HUES64 (cell line): ENCODE measurements at regions not wholly inside any gene's neighbourhood (a gene's known extent, or its start where the extent isn't known, plus 50 kb on each side); places are given as distances from the start of the nearest gene placed in this dataset.

ENCODE experiments used
- H3K27ac ChIP-seq: 2 replicates; pipeline ENCODE4 v1.7.0; 2013; ENCODE audit warnings: low read depth, low read length, inconsistent platforms
- H3K27me3 ChIP-seq: 2 replicates; pipeline ENCODE4 v1.6.1; 2013; ENCODE audit warnings: mild to moderate bottlenecking, low read length; ENCODE audit not compliant: insufficient read depth
- H3K36me3 ChIP-seq: 2 replicates; pipeline ENCODE4 v1.6.1; 2013; ENCODE audit warnings: mild to moderate bottlenecking, low read length; ENCODE audit not compliant: insufficient read depth
- H3K4me1 ChIP-seq: 2 replicates; pipeline ENCODE4 v1.6.1; 2013; ENCODE audit warnings: mild to moderate bottlenecking, low read length, moderate library complexity; ENCODE audit not compliant: insufficient read depth
- H3K4me3 ChIP-seq: 2 replicates; pipeline ENCODE4 v1.5.1; 2013; ENCODE audit warnings: mild to moderate bottlenecking, low read length, moderate library complexity
- H3K9ac ChIP-seq: 2 replicates; pipeline ENCODE4 v1.6.1; 2013; ENCODE audit warnings: mild to moderate bottlenecking, low read depth, low read length
- H3K9me3 ChIP-seq: 2 replicates; pipeline ENCODE4 v1.6.1; 2013; ENCODE audit warnings: low read depth, low read length; ENCODE audit not compliant: insufficient read depth
- WGBS: fragments of 150-250, 120-280 bp; methylation state at CpG from one replicate; pipeline ENCODE4 v1.1.7; 2013; ENCODE audit warnings: missing lambda C conversion rate; 5-methylcytosine and 5-hydroxymethylcytosine counted together

DNA sequence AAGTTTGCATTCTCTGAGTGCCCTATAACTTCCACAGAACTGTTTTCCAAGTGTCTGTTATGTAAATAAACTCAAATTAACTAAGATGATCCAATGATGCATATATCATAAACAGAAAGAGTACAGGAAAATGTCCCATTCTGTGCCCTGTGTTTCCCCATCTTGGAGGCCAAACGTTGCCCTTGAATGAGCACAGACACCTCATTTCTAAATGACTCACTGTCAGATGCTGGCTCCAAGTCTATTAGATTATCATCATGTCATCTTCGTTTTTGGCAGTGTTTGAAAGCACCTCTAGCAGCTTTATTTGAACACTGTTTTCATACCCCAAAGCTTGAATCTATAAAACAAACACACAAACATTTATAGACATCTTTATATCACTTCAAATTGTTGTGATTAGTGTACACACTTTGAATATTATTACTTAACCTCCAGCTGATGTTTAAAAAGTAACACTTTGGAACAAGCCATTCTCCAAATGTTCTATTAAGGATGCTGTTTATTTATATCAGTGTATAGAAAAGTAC is 424.2 kb downstream of the NOVA1 start:
- H3K9me3 ChIP-seq, result no peaks in the 10 kb centered on the region
- H3K36me3 ChIP-seq, result no peaks in the 10 kb centered on the region
- H3K9ac ChIP-seq, result no peak overlapping the region
- H3K27ac ChIP-seq, result no peak overlapping the region
- H3K4me3 ChIP-seq, result no peak overlapping the region
- 80% methylated on average over 2 of the region's 2 CpGs for WGBS
- no peaks in the 10 kb centered on the region for H3K4me1 ChIP-seq
- H3K27me3 ChIP-seq, result no peaks in the 10 kb centered on the region

DNA sequence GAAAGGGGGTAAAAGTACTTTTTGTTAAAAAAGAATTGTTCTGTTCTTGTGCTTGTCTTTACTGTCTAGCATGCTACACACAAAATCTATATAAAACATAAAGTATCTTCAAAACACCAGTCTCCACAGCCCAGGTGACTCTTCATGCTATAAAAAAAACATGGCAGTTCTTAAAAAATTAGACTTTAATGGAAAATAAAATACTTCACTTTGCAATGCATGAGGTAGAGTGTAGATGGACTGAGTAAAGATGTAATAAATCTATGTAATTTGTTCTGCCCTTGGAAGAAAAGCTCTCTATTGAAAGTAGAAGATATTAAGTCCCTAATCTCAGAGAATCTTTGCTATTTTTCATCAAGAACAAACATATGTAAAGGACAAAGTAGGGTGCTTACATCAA is 425.4 kb downstream of the NOVA1 start:
- H3K9ac ChIP-seq, result no peak overlapping the region
- H3K4me3 ChIP-seq, result no peak overlapping the region
- no peaks in the 10 kb centered on the region for H3K4me1 ChIP-seq
- no peaks in the 10 kb centered on the region for H3K27me3 ChIP-seq
- H3K36me3 ChIP-seq, result no peaks in the 10 kb centered on the region
- no peak overlapping the region for H3K27ac ChIP-seq
- H3K9me3 ChIP-seq, result no peaks in the 10 kb centered on the region

DNA sequence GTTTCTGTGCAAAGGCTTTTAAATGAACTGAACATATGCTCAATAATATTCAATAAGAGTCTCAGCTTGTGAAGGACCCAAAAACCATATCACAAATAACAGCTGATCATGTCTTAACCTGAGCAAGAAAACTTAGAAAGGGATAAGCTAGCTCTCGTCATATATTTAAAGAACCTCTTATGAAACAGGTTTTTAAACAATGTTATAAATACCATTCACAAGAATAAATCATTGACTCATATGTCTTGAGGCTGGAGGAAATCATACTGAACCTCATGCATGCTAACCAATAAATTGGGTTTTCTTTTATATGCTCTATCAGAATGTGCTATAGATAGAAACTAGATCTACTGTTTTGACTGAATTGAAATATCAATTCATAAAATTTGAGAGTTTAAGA is 426.9 kb downstream of the NOVA1 start:
- WGBS, result no CpG with 5 or more reads among the region's 1 CpG
- Histone ChIP-seq H3K36me3 (no peaks in the 10 kb centered on the region), H3K27me3 (no peaks in the 10 kb centered on the region), H3K4me3 (no peak overlapping the region), H3K27ac (no peak overlapping the region), H3K9me3 (no peaks in the 10 kb centered on the region), H3K4me1 (no peaks in the 10 kb centered on the region), H3K9ac (no peak overlapping the region)

DNA sequence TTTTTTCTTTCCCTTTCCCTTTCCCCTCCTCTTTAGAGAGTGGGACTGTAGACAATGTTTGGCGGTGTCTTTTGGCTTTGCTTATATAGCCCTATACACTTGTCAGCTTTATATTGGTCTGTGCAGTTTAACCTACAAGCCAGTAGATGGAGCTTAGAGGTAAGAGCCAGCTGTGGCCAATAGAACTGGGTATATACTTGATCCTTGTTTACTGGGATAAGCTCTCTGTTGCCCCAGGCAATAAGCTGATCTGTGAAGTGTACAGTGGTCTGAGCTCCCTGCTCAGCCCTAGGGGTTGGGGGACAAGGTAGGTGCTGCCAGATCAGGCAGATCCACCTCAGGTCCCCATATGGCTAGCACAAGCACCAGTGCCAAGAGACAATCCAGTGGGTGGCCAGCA is 434.1 kb downstream of the NOVA1 start:
- H3K4me3 ChIP-seq, result no peak overlapping the region
- H3K4me1 ChIP-seq, result no peaks in the 10 kb centered on the region
- H3K27me3 ChIP-seq, result no peaks in the 10 kb centered on the region
- H3K9ac ChIP-seq, result no peak overlapping the region
- H3K36me3 ChIP-seq, result no peaks in the 10 kb centered on the region
- H3K9me3 ChIP-seq, result no peaks in the 10 kb centered on the region
- WGBS, result no CpG with 5 or more reads among the region's 1 CpG
- no peak overlapping the region for H3K27ac ChIP-seq

DNA sequence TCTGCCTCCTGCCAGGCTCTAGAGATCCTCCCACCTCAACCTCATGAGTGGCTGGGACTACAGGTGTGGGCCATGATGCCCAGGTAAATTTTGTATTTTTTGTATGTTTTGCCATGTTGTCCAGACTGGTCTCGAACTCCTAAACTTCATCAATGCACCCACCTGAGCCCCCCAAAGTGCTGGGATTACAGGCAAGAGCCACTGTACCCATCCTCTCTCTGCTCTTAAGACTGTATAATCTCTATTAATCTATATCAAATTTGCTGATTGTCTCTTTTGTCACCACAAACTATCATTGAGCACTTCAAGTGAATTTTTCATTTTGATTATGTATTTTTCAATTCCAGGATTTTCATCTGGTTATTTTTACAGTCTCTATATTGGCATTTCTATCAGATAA is 440.3 kb downstream of the NOVA1 start:
- Histone ChIP-seq H3K4me3 (no peak overlapping the region), H3K9ac (no peak overlapping the region), H3K4me1 (no peaks in the 10 kb centered on the region), H3K36me3 (no peaks in the 10 kb centered on the region), H3K27me3 (no peaks in the 10 kb centered on the region), H3K27ac (no peak overlapping the region), H3K9me3 (no peaks in the 10 kb centered on the region)
- WGBS, result 100% methylated on average over 1 of the region's 1 CpG

DNA sequence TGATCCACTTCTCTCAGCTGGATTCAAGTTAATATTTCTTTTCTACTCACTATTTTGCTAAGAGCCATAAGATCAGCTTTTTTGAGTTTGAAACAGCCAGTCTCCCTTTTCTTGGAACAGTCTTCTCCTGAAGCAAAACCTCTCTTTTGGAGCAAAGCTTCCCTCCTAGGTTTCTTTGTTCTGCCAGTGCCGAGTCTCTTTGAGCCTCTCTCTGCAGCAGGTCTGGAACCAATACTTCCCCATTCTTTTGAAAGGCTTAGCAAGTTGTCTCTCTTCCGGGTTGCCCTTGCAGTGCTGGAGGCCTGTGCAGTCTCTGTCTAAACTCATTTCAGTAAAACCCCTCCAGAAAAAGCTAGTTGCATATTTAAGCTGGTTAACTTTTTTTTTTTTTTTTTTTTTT is 454.8 kb downstream of the NOVA1 start:
- Histone ChIP-seq H3K27ac (no peak overlapping the region), H3K4me1 (peaks cover 10% of the 10 kb centered on the region; the same call in 1 of the 2 replicates), H3K36me3 (no peaks in the 10 kb centered on the region), H3K9ac (no peak overlapping the region), H3K9me3 (no peaks in the 10 kb centered on the region), H3K4me3 (no peak overlapping the region), H3K27me3 (no peaks in the 10 kb centered on the region)
- WGBS, result 66% methylated on average over 2 of the region's 2 CpGs

DNA sequence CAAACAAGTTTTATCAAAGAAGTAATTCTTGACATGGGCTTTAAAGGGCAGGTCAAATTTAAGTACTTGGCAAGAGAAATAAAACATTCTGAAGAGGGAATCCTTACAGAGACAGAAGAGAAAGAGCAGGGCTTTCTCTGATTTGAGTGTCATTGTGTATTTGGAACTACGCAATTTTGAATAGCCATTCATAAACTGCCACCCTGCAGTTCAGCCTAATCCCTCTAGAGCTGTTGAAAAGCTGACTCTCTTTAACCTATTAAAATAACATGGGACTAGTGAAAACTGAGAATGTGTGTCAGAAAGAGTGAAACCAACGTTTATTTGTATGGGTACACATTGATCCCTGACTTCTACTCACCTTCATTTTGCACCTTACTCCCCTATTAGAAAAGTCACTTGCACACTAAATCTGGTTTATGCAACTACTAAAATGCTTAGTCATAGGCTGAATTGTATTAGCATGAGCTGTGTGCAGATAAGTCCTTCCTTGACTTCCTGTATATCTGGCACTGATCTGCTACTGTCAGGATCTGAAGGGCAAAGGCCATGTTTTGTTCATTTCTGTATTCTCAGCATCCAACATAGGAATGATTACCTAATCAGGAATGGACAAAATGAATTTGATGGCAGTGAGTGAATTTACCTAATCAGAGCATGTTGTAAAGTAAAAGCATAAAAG is 458.9 kb downstream of the NOVA1 start:
- Histone ChIP-seq H3K9ac (no peak overlapping the region), H3K9me3 (peaks cover 7% of the 10 kb centered on the region), H3K27me3 (no peaks in the 10 kb centered on the region), H3K36me3 (no peaks in the 10 kb centered on the region), H3K27ac (no peak overlapping the region), H3K4me3 (no peak overlapping the region), H3K4me1 (peaks cover 10% of the 10 kb centered on the region; the same call in 1 of the 2 replicates)
- 43% methylated on average over 1 of the region's 2 CpGs for WGBS

DNA sequence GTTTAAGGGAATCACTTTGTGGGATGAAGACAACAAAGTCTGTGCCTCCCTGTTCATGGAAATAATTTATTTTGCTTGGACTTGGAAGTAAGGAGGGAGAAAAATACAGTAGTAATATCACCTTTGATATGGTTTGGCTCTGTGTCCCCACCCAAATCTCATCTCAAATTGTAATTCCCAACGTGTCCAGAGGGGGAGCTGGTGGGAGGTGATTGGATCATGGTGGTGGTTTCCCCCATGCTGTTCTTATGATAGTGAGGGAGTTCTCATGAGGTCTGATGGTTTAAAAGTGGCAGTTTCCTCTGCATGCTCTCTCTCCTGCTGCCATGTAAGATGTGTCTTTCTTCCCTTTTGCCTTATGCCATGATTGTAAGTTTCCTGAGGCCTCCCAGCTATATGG is 460.7 kb downstream of the NOVA1 start:
- Histone ChIP-seq H3K9me3 (peaks cover 7% of the 10 kb centered on the region), H3K9ac (no peak overlapping the region), H3K4me3 (no peak overlapping the region), H3K4me1 (peaks cover 8% of the 10 kb centered on the region; the same call in 1 of the 2 replicates), H3K36me3 (no peaks in the 10 kb centered on the region), H3K27ac (no peak overlapping the region), H3K27me3 (no peaks in the 10 kb centered on the region)
- WGBS, result 90% methylated on average over 1 of the region's 1 CpG

DNA sequence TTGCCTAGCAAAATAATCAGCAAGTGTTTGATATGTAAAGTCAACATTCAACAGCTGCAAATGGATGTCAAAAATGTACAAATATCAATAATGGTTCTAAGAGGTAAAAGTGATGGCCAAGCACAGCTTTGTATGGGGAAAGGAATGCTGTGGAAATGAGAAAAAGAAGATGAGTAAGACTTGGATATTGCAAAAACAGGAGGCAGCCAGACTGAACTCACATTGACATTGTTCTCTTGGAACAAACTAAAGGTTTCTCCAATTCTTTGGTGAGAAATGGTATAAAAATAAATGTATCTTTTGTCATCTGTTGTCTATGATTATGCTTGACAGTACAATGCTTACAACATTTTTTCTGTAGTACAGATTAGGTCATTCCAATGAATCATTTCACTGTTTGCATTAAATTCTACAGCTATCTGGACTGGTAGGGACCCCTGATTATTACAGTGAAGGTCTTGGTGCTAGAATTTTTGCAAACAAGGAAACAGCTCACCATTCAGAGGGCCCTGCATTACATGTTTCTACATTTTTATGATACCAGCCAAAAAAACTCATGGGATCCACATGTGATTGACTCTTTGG is 465.7 kb downstream of the NOVA1 start:
- peaks cover 16% of the 10 kb centered on the region for H3K4me1 ChIP-seq
- H3K27ac ChIP-seq, result no peak overlapping the region
- no peaks in the 10 kb centered on the region for H3K27me3 ChIP-seq
- H3K9me3 ChIP-seq, result peaks cover 4% of the 10 kb centered on the region
- no peaks in the 10 kb centered on the region for H3K36me3 ChIP-seq
- H3K9ac ChIP-seq, result no peak overlapping the region
- H3K4me3 ChIP-seq, result no peak overlapping the region

DNA sequence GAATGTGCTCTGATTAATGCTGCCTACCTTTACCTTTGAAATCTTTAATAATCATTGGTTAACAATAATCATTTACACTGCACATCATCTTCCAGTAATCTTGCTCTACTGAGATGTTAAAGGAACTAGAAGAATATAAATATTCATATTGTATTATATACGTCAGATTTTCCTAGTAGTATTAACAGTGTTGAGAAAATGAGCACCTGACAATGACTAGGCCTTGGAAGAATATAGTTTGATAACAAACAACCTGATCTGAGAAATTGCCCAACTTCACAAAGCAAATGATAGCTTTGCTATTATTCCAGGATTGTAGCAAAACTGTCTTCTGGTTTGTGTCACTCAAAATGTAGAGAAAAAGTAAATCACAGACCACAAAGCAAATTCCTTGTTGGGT is 467.1 kb downstream of the NOVA1 start:
- no peaks in the 10 kb centered on the region for H3K36me3 ChIP-seq
- no peak overlapping the region for H3K27ac ChIP-seq
- no peak overlapping the region for H3K4me3 ChIP-seq
- H3K9ac ChIP-seq, result no peak overlapping the region
- peaks cover 16% of the 10 kb centered on the region for H3K4me1 ChIP-seq
- no peaks in the 10 kb centered on the region for H3K9me3 ChIP-seq
- H3K27me3 ChIP-seq, result no peaks in the 10 kb centered on the region
- WGBS, result no CpG with 5 or more reads among the region's 1 CpG

DNA sequence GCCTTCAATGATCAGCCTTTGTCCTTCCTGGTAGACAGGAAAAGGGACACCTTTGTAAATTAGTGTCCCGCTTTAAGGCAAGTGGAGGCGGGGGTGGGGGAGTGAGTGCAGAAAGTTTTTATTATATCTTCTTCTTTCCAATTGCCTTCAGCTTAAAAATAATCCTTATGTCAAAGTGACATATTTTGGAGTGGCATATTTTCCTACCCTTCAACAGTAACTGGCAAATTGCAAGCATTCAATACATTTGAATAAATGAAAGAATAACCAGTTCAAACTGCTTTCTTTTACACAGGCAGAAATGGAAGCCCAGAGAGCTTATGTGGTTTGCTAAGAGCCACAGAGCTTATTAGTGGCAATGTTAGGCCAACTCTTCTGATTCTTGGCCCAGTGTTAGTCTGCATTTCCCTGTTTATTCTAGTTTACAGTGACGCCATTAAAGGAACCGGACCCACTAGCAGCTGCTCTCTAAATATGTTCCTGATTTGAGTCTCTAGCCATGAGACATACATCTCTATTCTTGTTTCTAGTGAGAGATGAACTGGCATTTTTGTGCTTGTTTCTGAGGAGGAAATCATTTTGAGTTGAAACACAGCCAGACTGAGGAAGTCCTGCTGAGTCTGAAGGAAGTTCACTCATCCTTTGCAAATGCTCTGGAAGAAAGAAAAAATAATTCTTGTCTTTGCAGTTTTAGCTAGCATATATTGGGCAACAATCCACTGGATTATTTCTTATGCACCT is 468.7 kb downstream of the NOVA1 start:
- Histone ChIP-seq H3K9me3 (no peaks in the 10 kb centered on the region), H3K4me3 (no peak overlapping the region), H3K36me3 (no peaks in the 10 kb centered on the region), H3K4me1 (peaks cover 16% of the 10 kb centered on the region), H3K27ac (no peak overlapping the region), H3K9ac (no peak overlapping the region), H3K27me3 (no peaks in the 10 kb centered on the region)
- WGBS, result 92% methylated on average over 3 of the region's 4 CpGs
